C4-2B (cell line): ENCODE measurements at regions not wholly inside any gene's neighbourhood (a gene's known extent, or its start where the extent isn't known, plus 50 kb on each side); places are given as distances from the start of the nearest gene placed in this dataset.

Experiments used
- H3K27ac ChIP-seq: fragments of 450-650 bp; 2 replicates; pipeline ENCODE4 v1.5.1; 2017
- ZFX ChIP-seq: fragments of 450-650 bp; IDR thresholded peaks from 2 replicates; pipeline ENCODE4 v1.6.1; 2017
- TF ChIP-seq, protein P1 (sequence below): fragments of 450-650 bp; conservative IDR thresholded peaks from 2 replicates; pipeline ENCODE4 v1.5.1; 2017; ENCODE audit warnings: mild to moderate bottlenecking

DNA sequence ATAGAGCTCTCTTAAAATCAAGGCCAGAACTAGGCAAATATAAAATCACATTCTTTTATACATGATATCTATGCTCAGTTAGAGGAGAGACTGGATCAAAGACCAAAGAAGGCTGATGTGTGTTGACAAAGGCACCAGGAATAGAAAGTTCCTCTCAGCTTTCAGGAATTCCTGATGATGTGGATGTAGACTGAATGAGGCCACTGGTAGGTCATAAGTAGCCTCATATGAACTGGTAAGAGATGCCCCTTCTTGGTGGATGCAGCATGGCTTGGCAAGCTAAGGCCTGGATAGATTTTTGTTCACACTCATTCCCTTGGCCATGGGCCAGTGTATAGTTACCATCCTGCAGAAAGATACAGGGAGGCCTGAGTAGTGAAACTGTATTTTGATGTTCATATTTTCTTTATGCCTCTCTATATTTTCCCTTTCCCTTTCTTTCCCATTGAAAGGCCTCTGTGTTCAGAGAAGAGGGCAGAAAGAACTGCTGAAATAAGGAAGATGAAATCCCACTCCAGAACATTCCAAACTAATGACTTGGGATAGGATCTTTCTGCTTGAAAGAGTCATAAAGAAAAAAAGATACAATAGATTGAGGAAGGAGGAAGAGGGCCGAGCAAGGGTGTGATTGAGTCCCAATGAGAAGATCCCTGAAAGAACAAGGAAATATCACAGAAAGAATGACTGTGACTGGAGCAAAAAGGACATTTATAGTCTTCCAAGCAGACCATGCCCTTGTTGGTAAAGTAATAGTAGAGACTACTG is 2182.7 kb upstream of the PIK3C3 start:
- no peak overlapping the region for H3K27ac ChIP-seq
- no peak for TF ChIP-seq ZFX
- TF ChIP-seq, protein P1, sequence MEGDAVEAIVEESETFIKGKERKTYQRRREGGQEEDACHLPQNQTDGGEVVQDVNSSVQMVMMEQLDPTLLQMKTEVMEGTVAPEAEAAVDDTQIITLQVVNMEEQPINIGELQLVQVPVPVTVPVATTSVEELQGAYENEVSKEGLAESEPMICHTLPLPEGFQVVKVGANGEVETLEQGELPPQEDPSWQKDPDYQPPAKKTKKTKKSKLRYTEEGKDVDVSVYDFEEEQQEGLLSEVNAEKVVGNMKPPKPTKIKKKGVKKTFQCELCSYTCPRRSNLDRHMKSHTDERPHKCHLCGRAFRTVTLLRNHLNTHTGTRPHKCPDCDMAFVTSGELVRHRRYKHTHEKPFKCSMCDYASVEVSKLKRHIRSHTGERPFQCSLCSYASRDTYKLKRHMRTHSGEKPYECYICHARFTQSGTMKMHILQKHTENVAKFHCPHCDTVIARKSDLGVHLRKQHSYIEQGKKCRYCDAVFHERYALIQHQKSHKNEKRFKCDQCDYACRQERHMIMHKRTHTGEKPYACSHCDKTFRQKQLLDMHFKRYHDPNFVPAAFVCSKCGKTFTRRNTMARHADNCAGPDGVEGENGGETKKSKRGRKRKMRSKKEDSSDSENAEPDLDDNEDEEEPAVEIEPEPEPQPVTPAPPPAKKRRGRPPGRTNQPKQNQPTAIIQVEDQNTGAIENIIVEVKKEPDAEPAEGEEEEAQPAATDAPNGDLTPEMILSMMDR: no peak

DNA sequence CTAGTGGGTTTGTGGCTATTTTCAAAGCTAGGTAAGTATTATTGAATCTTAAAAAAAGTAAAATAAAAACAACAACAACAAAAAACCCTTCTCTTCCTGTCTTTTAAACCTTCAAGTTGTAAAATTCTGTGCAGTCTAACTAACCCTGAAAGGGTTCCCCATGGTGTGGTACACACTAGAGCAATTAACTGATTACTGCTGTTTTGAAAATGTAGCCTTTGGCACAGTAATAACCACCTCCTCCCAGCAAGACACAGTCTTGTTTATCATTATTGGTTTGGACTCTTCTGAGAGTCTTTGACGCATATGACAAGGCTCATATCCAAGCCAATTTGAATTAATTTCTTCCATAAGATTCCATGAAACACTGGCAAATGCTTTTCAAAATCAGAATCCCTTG is 2184.6 kb upstream of the PIK3C3 start:
- TF ChIP-seq ZFX: no peak
- TF ChIP-seq, protein P1: no peak
- no peak overlapping the region for H3K27ac ChIP-seq

DNA sequence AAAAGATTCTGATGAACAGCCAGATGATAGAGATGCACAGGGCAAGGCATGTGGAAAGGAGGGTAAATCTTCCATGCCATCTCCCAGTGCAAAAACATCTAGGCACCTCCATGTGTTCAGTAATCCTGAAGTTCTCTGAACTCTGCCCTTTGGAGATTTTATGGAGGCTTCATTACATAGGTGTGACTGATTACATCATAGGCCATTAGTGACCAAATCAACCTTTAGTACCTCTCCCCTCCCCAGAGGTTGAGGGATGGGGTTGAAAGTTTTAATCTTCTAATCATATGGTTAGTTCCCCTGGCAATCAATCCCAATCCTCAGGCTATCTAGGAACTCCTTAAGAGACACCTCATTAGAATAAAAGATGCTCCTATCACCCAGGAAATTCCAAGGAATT is 2190.2 kb upstream of the PIK3C3 start:
- no peak overlapping the region for H3K27ac ChIP-seq
- no peak for TF ChIP-seq ZFX
- TF ChIP-seq, protein P1: no peak

DNA sequence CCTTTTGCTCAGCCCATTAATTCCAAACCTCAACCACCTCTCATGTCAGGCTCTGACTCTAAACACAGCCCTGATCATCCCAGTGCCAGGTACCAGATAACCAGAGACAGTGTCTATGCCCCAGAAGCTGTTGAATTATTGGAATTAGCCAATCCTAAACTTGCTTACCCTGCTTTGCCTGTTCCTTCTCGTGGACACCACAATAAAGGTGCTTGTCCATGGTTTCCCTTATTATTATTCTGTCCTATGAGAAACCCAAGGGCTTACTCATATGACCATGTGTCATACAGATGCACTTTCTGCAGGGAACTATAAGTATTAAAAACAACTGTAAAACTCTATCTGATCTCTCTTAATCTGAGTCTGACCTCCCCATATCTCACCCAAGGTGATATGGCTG is 2193.8 kb upstream of the PIK3C3 start:
- TF ChIP-seq, protein P1: no peak
- no peak for TF ChIP-seq ZFX
- H3K27ac ChIP-seq: no peak overlapping the region

DNA sequence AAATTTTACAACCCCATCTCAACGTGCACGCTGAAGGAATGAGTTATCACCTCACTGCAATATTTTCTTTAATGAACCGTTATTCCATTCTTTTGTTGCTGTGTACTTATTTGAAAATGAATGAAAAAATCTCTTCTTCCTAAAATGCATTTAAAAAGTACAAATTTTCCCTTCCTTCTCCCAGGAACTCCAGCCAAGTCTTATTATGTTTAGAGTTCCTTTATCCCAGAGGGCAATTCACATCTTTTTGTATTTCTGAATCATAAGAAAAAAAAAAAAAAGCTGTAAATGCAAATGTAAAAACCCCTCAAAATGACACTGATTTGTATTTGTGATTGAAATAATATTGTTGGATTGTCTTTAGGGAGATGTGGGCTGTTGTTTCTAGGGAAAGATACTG is 2194.3 kb upstream of the CELF4 start:
- TF ChIP-seq, protein P1: no peak
- no peak for TF ChIP-seq ZFX
- H3K27ac ChIP-seq: no peak overlapping the region

DNA sequence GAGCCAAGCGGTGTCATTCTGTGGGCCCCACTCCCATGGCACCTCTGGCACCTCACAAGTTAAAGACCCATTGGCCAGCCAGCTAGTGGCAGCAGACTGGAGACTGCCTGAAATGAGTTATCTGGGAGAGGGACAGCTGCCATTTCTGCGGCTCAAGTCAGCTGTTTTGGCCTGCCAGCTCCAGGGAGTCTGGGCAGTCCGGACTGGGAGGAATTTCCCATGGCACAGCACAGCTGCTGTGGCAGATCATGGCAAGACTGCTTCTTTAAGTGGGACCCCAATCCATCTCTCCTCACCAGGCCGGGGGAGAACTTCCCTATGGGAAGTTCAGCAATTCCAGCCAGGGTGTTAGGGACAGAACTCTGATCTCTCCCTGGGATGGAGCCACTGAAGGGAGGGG is 2187.6 kb upstream of the CELF4 start:
- TF ChIP-seq, protein P1: no peak
- TF ChIP-seq ZFX: no peak
- no peak overlapping the region for H3K27ac ChIP-seq

DNA sequence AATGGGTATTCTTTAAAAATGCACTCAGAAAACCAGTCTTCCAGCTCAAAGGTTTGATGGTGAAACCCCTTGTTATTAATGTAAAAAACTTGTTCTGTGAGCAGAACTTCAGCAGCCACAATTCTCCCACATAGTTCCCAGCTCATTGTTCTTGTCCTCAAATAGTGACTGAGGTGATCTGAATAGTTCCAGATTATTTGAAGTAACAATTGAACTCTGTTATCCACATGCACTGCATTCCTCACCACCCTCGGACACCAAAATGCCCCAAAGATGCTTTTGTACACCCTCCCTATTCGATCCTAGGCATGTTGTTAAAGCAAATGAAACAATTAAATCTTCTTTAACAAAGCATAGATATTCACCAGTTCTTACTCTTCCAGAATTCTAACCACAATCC is 2186.8 kb upstream of the CELF4 start:
- H3K27ac ChIP-seq: no peak overlapping the region
- no peak for TF ChIP-seq ZFX
- TF ChIP-seq, protein P1: no peak
